ENCODE measurements at regions not wholly inside any gene's neighbourhood (a gene's known extent, or its start where the extent isn't known, plus 50 kb on each side); places are given as distances from the start of the nearest gene placed in this dataset.

DNA sequence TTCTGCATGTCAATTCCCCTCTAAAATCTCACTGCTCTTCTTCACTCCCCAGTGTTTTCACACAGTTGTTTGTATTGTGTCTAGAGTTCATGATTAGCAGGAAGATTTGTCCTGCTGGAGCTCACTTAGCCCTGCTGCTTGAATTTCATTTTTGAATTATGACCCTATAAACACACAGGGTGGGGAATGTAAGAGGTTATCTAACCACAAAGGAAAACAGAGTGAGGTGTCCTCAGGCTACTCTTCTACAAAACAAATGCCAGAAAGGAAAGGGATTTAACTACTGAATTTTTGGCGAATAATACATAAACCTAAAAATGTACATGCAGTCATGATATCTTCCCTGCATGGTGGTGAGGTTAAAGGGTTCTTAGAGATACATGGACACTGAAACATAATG is 215.1 kb upstream of the CNTN4 start:
- ATAC-seq (ENCODE audit: low read depth in 2 of 2) (no peak), DNase-seq (no peak)
- Mint-ChIP-seq H3K9me3 (peaks cover 0 to 18% (median 10%) of the 10 kb centered on the region in 7 donors), H3K27me3 (no peaks in the 10 kb centered on the region), H3K4me1 (no peaks in the 10 kb centered on the region), H3K27ac (no peak overlapping the region), H3K36me3 (peaks cover 4% of the 10 kb centered on the region), H3K4me3 (no peak overlapping the region)
- Histone ChIP-seq H3K4me1 (ENCODE audit: control insufficient read depth, insufficient read depth, low read length, poor library complexity, severe bottlenecking) (no peaks in the 10 kb centered on the region), H3K36me3 (ENCODE audit: control insufficient read depth, insufficient read depth, low read length) (no peaks in the 10 kb centered on the region), H3K27me3 (ENCODE audit: control insufficient read depth, insufficient read depth, low read length) (no peaks in the 10 kb centered on the region), H3K9me3 (ENCODE audit: control insufficient read depth in 2 of 2, low read length in 2 of 2) (no peaks in the 10 kb centered on the region), H3K27ac (ENCODE audit: insufficient read depth, low read length, poor library complexity, severe bottlenecking) (no peak overlapping the region), H3K4me3 (ENCODE audit: low read depth, low read length) (no peak overlapping the region)

- no peak for DNase-seq
- H3K27me3 Mint-ChIP-seq = no peaks in the 10 kb centered on the region
These were observed 206.2 kb upstream of the CNTN4 start for GRCh38 chr3:1892459-1892858.

DNA sequence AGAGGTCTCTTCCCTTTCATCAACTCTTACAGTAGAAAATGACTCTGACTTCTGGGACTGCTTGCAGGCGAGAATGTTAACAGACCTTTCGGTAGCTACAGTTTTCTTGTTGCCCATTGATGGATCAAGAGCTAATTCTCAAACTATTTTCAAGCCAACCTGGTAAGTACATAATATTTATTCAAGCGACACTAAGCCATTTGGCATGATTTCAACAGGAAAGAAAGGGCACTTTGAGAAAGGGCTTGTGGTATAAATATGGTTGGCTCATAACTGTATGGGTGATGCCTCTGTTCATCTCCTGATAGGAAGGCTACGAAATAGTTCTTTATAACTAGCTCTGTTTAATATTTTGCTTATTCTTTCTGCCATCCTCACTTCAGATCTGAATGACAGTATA is 196.2 kb upstream of the CNTN4 start:
- peaks cover 6 to 26% (median 8%) of the 10 kb centered on the region in 7 donors for H3K9me3 Mint-ChIP-seq
- H3K36me3 ChIP-seq (ENCODE audit: control insufficient read depth, insufficient read depth, low read length) = no peaks in the 10 kb centered on the region

More at GRCh38 chr3:1892459-1892858, 206.2 kb upstream of the CNTN4 start:
- no peak overlapping the region for H3K4me3 ChIP-seq (ENCODE audit: low read depth, low read length)
- H3K27ac Mint-ChIP-seq = no peak overlapping the region
- no peak overlapping the region for H3K4me3 Mint-ChIP-seq
- H3K36me3 ChIP-seq (ENCODE audit: control insufficient read depth, insufficient read depth, low read length) = no peaks in the 10 kb centered on the region
- no peak for ATAC-seq (ENCODE audit: low read depth in 2 of 2)
- H3K4me1 ChIP-seq (ENCODE audit: control insufficient read depth, insufficient read depth, low read length, poor library complexity, severe bottlenecking) = no peaks in the 10 kb centered on the region
- no peak overlapping the region for H3K27ac ChIP-seq (ENCODE audit: insufficient read depth, low read length, poor library complexity, severe bottlenecking)
- peaks cover 0 to 21% (median 13%) of the 10 kb centered on the region in 7 donors for H3K9me3 Mint-ChIP-seq
- no peaks in the 10 kb centered on the region for H3K36me3 Mint-ChIP-seq
- H3K9me3 ChIP-seq (ENCODE audit: control insufficient read depth in 2 of 2, low read length in 2 of 2) = peaks cover 0 to 27% of the 10 kb centered on the region in 2 experiments
- H3K4me1 Mint-ChIP-seq = no peaks in the 10 kb centered on the region
- no peaks in the 10 kb centered on the region for H3K27me3 ChIP-seq (ENCODE audit: control insufficient read depth, insufficient read depth, low read length)

GRCh38 chr3:1903111-1903510 is 195.6 kb upstream of the CNTN4 start:
- Mint-ChIP-seq H3K27ac (no peak overlapping the region), H3K36me3 (no peaks in the 10 kb centered on the region), H3K27me3 (no peaks in the 10 kb centered on the region), H3K4me1 (no peaks in the 10 kb centered on the region), H3K4me3 (no peak overlapping the region), H3K9me3 (peaks cover 6 to 26% (median 7%) of the 10 kb centered on the region in 7 donors)
- Histone ChIP-seq H3K4me3 (ENCODE audit: low read depth, low read length) (no peak overlapping the region), H3K4me1 (ENCODE audit: control insufficient read depth, insufficient read depth, low read length, poor library complexity, severe bottlenecking) (no peaks in the 10 kb centered on the region), H3K9me3 (ENCODE audit: control insufficient read depth in 2 of 2, low read length in 2 of 2) (no peaks in the 10 kb centered on the region), H3K36me3 (ENCODE audit: control insufficient read depth, insufficient read depth, low read length) (no peaks in the 10 kb centered on the region), H3K27me3 (ENCODE audit: control insufficient read depth, insufficient read depth, low read length) (no peaks in the 10 kb centered on the region), H3K27ac (ENCODE audit: insufficient read depth, low read length, poor library complexity, severe bottlenecking) (no peak overlapping the region)
- DNase-seq = no peak
- ATAC-seq (ENCODE audit: low read depth in 2 of 2) = no peak

More for the DNA sequence above, 196.2 kb upstream of the CNTN4 start:
- H3K4me1 Mint-ChIP-seq = no peaks in the 10 kb centered on the region
- H3K4me3 Mint-ChIP-seq = no peak overlapping the region
- peak overlapping the region in 1 of 3 donors; percentile 45 for H3K27ac Mint-ChIP-seq
- DNase-seq = no peak
- Histone ChIP-seq H3K27me3 (ENCODE audit: control insufficient read depth, insufficient read depth, low read length) (no peaks in the 10 kb centered on the region), H3K27ac (ENCODE audit: insufficient read depth, low read length, poor library complexity, severe bottlenecking) (no peak overlapping the region), H3K4me3 (ENCODE audit: low read depth, low read length) (no peak overlapping the region), H3K9me3 (ENCODE audit: control insufficient read depth in 2 of 2, low read length in 2 of 2) (no peaks in the 10 kb centered on the region), H3K4me1 (ENCODE audit: control insufficient read depth, insufficient read depth, low read length, poor library complexity, severe bottlenecking) (no peaks in the 10 kb centered on the region)
- no peaks in the 10 kb centered on the region for H3K36me3 Mint-ChIP-seq
- ATAC-seq (ENCODE audit: low read depth in 2 of 2) = no peak
- H3K27me3 Mint-ChIP-seq = no peaks in the 10 kb centered on the region

GRCh38 chr3:1907911-1908310 is 190.8 kb upstream of the CNTN4 start:
- ATAC-seq (ENCODE audit: low read depth in 2 of 2) (no peak), DNase-seq (no peak)
- H3K36me3 Mint-ChIP-seq = no peaks in the 10 kb centered on the region
- H3K27ac Mint-ChIP-seq = no peak overlapping the region
- Histone ChIP-seq H3K4me3 (ENCODE audit: low read depth, low read length) (no peak overlapping the region), H3K27me3 (ENCODE audit: control insufficient read depth, insufficient read depth, low read length) (no peaks in the 10 kb centered on the region), H3K27ac (ENCODE audit: insufficient read depth, low read length, poor library complexity, severe bottlenecking) (no peak overlapping the region), H3K9me3 (ENCODE audit: control insufficient read depth in 2 of 2, low read length in 2 of 2) (peaks cover 0 to 7% of the 10 kb centered on the region in 2 experiments), H3K4me1 (ENCODE audit: control insufficient read depth, insufficient read depth, low read length, poor library complexity, severe bottlenecking) (no peaks in the 10 kb centered on the region), H3K36me3 (ENCODE audit: control insufficient read depth, insufficient read depth, low read length) (no peaks in the 10 kb centered on the region)
- H3K4me3 Mint-ChIP-seq = no peak overlapping the region
- H3K27me3 Mint-ChIP-seq = no peaks in the 10 kb centered on the region
- H3K4me1 Mint-ChIP-seq = no peaks in the 10 kb centered on the region
- H3K9me3 Mint-ChIP-seq = peaks cover 0 to 22% (median 3%) of the 10 kb centered on the region in 7 donors

GRCh38 chr3:1908651-1909445 is 189.8 kb upstream of the CNTN4 start:
- DNase-seq (no peak), ATAC-seq (ENCODE audit: low read depth in 2 of 2) (no peak)
- H3K9me3 ChIP-seq (ENCODE audit: control insufficient read depth in 2 of 2, low read length in 2 of 2) = peaks cover 0 to 7% of the 10 kb centered on the region in 2 experiments
- H3K4me1 Mint-ChIP-seq = no peaks in the 10 kb centered on the region
- H3K4me1 ChIP-seq (ENCODE audit: control insufficient read depth, insufficient read depth, low read length, poor library complexity, severe bottlenecking) = no peaks in the 10 kb centered on the region
- H3K4me3 Mint-ChIP-seq = no peak overlapping the region
- H3K27ac Mint-ChIP-seq = no peak overlapping the region
- H3K27ac ChIP-seq (ENCODE audit: insufficient read depth, low read length, poor library complexity, severe bottlenecking) = no peak overlapping the region
- H3K27me3 Mint-ChIP-seq = no peaks in the 10 kb centered on the region
- no peak overlapping the region for H3K4me3 ChIP-seq (ENCODE audit: low read depth, low read length)
- no peaks in the 10 kb centered on the region for H3K36me3 Mint-ChIP-seq
- no peaks in the 10 kb centered on the region for H3K36me3 ChIP-seq (ENCODE audit: control insufficient read depth, insufficient read depth, low read length)
- no peaks in the 10 kb centered on the region for H3K27me3 ChIP-seq (ENCODE audit: control insufficient read depth, insufficient read depth, low read length)
- H3K9me3 Mint-ChIP-seq = peaks cover 0 to 20% (median 3%) of the 10 kb centered on the region in 7 donors

DNA sequence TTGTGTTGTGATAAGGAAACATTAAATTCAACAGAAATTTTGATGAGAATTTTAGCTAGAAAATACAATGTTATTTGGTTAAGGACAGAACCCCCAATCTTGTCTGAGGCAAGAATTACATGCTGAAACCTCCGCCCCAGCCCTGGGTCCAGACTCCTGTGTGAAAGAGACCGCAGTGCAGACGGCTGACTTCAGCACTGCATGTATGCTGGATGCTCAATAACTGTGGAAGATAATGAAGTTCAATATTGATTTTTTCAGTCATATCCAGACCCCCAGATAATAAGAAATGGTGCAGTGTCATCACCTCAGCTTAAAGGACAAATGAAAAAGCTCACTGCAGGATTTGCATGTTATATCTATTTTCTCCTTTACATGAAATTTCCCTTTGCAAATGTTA is 188.3 kb upstream of the CNTN4 start:
- Histone ChIP-seq H3K27ac (ENCODE audit: insufficient read depth, low read length, poor library complexity, severe bottlenecking) (no peak overlapping the region), H3K27me3 (ENCODE audit: control insufficient read depth, insufficient read depth, low read length) (no peaks in the 10 kb centered on the region), H3K9me3 (ENCODE audit: control insufficient read depth in 2 of 2, low read length in 2 of 2) (peaks cover 0 to 7% of the 10 kb centered on the region in 2 experiments), H3K4me1 (ENCODE audit: control insufficient read depth, insufficient read depth, low read length, poor library complexity, severe bottlenecking) (no peaks in the 10 kb centered on the region), H3K36me3 (ENCODE audit: control insufficient read depth, insufficient read depth, low read length) (no peaks in the 10 kb centered on the region), H3K4me3 (ENCODE audit: low read depth, low read length) (no peak overlapping the region)
- H3K4me3 Mint-ChIP-seq = no peak overlapping the region
- H3K27ac Mint-ChIP-seq = no peak overlapping the region
- H3K36me3 Mint-ChIP-seq = no peaks in the 10 kb centered on the region
- H3K9me3 Mint-ChIP-seq = peaks cover 0 to 22% (median 2%) of the 10 kb centered on the region in 7 donors
- ATAC-seq (ENCODE audit: low read depth in 2 of 2) (no peak), DNase-seq (no peak)
- no peaks in the 10 kb centered on the region for H3K27me3 Mint-ChIP-seq
- H3K4me1 Mint-ChIP-seq = no peaks in the 10 kb centered on the region

Data from CD4-positive, CD25-positive, alpha-beta regulatory T cell (primary cell).